ENCODE measurements at regions not wholly inside any gene's neighbourhood (a gene's known extent, or its start where the extent isn't known, plus 50 kb on each side); places are given as distances from the start of the nearest gene placed in this dataset.
A peak's percentile ranks its signal among the peaks of the same experiment; 100 is the strongest.
"Not testable (repeated sequence)": the region's sequence is repeated elsewhere in the genome, so short reads cannot be mapped to it uniquely, and the experiment has no call there.

- DNase-seq (ENCODE audit: low read depth, low spot score): peak; percentile 78
These were observed 160.9 kb downstream of the SPTSSA start for GRCh38 chr14:34300882-34301734.

GRCh38 chr14:34300330-34300729 is 161.7 kb downstream of the SPTSSA start:
- DNase-seq (ENCODE audit: low read depth, low spot score): no peak

- no peak for DNase-seq (ENCODE audit: low read depth, low spot score)
These were observed 162.7 kb downstream of the SPTSSA start for GRCh38 chr14:34299360-34299759.

GRCh38 chr14:34297786-34298520 is 164.1 kb downstream of the SPTSSA start:
- DNase-seq (ENCODE audit: low read depth, low spot score): no peak

DNA sequence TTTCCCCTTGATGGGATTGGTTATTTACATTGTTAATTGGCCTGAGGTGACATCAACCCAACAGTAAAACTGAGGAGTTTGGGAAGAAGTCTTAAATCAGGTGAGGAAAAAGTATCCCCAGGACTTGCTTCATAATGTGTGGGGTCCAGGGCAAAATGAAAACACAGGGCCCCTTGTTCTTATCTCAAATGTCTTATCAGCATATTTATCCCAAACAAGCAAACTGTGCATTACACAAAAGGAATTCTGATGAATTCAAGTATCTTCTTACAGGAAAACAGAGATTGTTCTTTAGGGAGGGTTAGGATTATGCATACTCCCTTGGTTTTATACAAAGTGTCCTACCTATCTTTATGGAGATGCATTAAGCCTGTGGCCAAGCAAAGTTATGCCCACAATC is 178.4 kb downstream of the SPTSSA start:
- DNase-seq (ENCODE audit: low read depth, low spot score): no peak

DNA sequence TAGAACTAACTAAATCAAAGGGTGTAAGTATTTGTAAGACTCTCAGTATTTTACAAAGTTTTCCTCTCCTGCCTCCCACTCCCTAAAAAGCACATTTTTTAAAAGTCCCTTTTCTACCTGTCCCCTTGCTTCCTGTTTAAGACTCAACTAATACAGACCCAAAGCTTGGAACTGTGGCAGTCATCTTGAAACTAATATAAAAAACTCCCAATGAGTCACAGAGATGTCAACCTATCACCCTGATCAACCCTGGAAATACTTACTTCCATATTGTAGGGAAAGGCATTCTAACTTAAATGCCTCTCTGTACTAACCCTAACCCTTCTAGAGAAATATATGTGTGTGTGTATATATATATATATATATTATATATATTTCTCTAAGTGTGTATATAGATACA is 184.8 kb downstream of the SPTSSA start:
- no peak for DNase-seq (ENCODE audit: low read depth, low spot score)

DNA sequence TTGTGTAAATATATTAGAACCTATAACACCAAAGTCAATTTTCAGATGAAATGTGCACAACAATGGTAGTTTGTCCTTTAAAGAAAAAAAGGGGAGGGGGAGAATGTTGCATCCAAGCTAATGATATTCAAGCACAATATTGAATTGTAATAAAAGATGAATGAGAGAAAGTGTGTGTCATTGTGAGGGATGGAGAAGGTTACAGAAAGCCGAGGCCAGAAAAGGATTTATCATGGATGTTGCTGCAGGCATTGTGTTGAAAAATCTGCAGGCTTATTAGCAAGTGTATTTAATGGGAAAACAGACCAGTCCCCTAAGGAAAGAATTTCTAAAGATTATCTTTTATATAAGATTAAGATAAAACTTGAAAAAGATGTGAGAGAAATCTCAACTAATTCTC is 186.5 kb downstream of the SPTSSA start:
- no peak for DNase-seq (ENCODE audit: low read depth, low spot score)

GRCh38 chr14:34275078-34275477 is 187.0 kb downstream of the SPTSSA start:
- DNase-seq (ENCODE audit: low read depth, low spot score): no peak

- DNase-seq (ENCODE audit: low read depth, low spot score): not testable (repeated sequence)
These were observed 188.3 kb downstream of the SPTSSA start for GRCh38 chr14:34273716-34274115.

DNA sequence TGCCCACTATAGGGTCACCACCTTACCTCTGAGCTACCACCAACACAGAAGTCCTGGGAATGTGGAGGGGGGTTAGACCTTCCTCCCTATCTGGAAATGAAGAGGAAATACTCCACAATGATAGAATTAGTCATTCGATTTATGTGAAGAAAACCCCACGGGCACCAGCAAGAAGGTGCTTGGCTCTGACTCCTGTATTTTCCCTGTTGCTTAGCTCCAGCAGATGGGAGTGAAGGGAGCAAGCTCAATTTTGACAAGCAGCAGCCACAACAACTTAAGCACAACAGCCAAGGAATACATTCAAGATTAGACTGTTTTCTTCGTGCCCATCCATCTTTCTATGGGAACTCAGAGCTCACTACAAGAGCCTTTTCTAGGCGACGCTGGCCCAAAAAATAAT is 191.7 kb downstream of the SPTSSA start:
- peak; percentile 66 for DNase-seq (ENCODE audit: low read depth, low spot score)

- no peak for DNase-seq (ENCODE audit: low read depth, low spot score)
These were observed 195.7 kb downstream of the SPTSSA start for GRCh38 chr14:34266344-34266743.

DNA sequence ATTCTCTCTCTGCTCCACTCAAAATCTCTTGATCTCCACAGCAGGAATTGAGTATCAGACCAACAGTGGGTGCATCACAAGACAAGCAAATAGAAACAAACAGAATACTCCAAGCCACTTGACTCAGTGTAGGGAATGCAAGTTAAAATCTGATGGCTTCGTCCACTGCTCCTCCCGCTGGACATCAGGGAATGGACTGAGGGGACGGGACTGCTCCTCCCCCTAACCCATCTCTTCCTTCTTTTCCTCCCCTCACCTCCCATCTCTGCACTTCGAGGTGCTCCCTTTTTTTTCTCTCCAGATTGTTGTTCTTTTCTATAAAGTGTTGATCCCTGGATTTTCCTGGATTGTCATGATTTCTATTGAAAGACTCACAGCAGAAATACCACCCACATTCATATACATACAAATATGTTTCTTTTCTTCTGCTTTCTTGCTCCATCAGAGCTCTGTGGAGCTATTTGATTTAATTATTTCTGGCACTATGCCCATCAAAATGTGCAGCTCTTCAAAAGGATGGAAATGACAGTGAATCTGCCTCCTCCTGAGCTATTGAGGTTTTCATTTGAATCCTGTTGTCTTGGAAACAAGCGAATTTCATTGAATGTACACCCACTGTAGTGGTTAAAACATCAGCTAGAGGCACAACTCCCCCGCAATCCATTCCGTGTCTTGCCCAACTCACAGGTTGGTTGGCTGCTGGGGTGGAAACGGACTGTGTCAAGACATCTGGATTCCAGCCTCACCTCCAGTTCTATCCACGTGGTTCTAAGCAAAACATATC is 199.7 kb downstream of the SPTSSA start:
- no peak for DNase-seq (ENCODE audit: low read depth, low spot score)

GRCh38 chr14:34259996-34260395 is 202.0 kb downstream of the SPTSSA start:
- no peak for DNase-seq (ENCODE audit: low read depth, low spot score)

DNA sequence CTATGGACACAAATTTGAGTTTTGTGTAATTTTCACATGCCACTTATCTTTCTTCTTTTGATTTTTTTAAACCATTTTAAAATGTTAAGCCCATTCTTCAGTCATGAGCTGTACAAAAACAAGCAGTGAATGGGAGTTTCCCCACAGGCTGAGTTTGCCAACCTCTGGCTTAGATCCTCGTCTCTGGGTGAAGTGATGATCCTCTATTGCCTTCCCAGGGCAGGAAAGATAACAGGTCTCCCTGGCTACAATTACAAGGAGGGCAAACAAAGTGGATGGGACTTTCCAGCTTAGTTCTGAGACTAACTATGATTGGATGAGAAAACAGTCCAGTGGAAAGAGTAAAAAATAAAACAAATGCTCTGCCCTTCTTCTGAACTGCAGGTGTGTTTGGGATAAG is 203.7 kb downstream of the SPTSSA start:
- DNase-seq (ENCODE audit: low read depth, low spot score): peak; percentile 72

DNA sequence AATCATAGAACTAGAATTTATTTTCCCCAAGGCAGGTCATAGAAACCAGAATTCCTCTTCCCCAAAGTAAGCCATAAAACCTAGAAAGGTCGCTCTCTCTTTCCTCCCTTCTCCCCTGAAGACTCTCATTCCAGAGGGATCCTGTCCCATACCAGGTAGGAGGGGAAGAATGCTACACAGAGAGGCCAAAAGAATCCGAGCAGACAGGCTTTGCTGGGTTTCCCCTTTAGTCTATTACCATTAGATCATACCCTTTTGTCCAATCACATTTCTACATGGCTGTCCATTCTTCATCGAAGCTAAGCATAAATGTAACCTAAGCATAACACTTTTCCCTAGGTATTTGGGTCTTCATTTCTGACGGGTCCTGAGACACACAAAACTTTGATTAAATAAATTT is 204.5 kb downstream of the SPTSSA start:
- no peak for DNase-seq (ENCODE audit: low read depth, low spot score)

- DNase-seq (ENCODE audit: low read depth, low spot score): no peak
These were observed 205.8 kb downstream of the SPTSSA start for GRCh38 chr14:34256223-34256622.

- DNase-seq (ENCODE audit: low read depth, low spot score): no peak
These were observed 207.5 kb downstream of the SPTSSA start for GRCh38 chr14:34254571-34254970.

GRCh38 chr14:34254031-34254430 is 208.0 kb downstream of the SPTSSA start:
- no peak for DNase-seq (ENCODE audit: low read depth, low spot score)

DNA sequence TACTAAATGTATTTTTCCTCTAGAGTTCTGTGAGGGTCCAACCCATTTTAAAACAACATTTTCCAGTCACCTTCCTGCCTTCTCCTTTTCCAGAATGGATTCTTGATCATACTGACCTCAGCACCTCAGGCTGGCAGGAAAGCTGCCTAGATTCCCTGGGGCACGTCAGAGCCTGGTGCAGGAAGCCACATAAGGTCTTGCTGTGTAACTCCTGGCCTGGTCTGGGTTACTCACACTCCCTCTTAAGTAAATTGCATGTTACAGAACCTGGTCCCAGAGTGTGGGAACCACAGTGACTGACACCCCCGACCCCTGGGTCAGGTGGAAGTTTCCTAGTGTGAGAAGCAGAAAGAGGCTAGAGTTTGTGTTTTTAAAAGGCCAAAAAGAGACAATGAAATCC is 209.8 kb downstream of the SPTSSA start:
- no peak for DNase-seq (ENCODE audit: low read depth, low spot score)

DNA sequence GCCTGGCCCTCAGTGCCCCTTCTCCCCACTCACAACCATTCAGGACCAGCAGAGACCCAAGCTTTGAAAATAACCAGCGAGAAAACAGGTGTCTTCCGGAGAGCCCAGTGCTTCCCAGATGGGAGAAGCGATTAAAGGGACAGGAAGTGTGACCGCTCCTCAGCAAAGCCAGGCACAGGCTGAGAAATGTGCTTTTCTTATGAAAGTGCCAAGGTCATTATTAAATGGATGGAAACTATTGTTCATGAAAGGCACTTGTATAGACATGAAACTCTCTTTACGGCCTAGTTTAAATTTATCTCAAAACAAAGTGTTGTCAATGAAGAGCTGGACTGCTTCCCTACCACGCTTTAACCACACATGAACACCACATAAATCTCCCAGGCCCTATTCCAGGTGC is 210.4 kb downstream of the SPTSSA start:
- no peak for DNase-seq (ENCODE audit: low read depth, low spot score)

GRCh38 chr14:34250959-34251358 is 211.1 kb downstream of the SPTSSA start:
- DNase-seq (ENCODE audit: low read depth, low spot score): no peak

GRCh38 chr14:34247605-34248004 is 214.4 kb downstream of the SPTSSA start:
- no peak for DNase-seq (ENCODE audit: low read depth, low spot score)

Measured in astrocyte of the hippocampus (primary cell).